AG10803 (cell line): ENCODE measurements at regions not wholly inside any gene's neighbourhood (a gene's known extent, or its start where the extent isn't known, plus 50 kb on each side); places are given as distances from the start of the nearest gene placed in this dataset.

ENCODE experiments used
- DNase-seq: peaks from one replicate; pipeline ENCODE4 v3.0.0; 2010; ENCODE audit warnings: low read depth
- H3K4me3 ChIP-seq: 2 replicates; pipeline ENCODE4 v1.5.1; 2011; ENCODE audit warnings: mild to moderate bottlenecking, low read length, control low read depth
- TF ChIP-seq, protein P1 (sequence below): conservative IDR thresholded peaks from 2 replicates; pipeline ENCODE4 v1.5.1; 2011; ENCODE audit warnings: mild to moderate bottlenecking, low read length, control low read depth, inconsistent platforms

DNA sequence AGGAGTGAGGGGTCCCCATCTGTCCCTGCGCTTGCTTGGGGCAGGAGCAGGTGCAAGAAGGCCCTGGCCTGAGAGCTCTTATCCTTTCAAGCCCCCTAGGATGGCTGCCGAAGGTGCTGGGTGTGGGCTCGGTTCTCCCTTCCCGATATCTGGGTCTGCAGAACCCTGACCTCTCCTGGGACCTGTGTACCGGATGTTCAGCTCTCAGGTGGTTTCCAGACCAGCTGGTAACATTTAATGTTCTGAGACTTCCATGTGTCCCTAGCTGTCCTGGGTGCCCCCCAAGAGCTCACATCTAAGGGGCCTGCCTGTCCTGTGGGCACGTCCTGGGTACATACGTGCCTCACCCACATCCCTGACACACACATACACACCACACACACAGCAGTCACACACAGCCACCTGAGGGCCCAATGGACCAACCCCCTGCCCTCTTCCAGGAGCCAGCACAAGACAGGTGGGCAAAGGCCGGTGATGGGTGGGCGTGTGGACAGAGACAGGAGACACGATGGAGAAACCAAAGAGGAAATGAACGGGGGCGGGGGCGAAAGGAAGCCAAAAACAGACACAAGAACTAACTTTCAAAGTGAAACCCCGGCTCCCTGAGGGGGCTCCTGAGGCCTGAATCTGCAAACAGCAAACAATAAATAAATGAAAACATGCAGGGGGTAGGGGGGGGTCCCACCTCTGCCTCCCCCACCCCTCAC lies 124.3 kb downstream of the PTPRS start:
- TF ChIP-seq, protein P1, sequence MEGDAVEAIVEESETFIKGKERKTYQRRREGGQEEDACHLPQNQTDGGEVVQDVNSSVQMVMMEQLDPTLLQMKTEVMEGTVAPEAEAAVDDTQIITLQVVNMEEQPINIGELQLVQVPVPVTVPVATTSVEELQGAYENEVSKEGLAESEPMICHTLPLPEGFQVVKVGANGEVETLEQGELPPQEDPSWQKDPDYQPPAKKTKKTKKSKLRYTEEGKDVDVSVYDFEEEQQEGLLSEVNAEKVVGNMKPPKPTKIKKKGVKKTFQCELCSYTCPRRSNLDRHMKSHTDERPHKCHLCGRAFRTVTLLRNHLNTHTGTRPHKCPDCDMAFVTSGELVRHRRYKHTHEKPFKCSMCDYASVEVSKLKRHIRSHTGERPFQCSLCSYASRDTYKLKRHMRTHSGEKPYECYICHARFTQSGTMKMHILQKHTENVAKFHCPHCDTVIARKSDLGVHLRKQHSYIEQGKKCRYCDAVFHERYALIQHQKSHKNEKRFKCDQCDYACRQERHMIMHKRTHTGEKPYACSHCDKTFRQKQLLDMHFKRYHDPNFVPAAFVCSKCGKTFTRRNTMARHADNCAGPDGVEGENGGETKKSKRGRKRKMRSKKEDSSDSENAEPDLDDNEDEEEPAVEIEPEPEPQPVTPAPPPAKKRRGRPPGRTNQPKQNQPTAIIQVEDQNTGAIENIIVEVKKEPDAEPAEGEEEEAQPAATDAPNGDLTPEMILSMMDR: no peak
- H3K4me3 ChIP-seq: no peak overlapping the region
- no peak for DNase-seq

DNA sequence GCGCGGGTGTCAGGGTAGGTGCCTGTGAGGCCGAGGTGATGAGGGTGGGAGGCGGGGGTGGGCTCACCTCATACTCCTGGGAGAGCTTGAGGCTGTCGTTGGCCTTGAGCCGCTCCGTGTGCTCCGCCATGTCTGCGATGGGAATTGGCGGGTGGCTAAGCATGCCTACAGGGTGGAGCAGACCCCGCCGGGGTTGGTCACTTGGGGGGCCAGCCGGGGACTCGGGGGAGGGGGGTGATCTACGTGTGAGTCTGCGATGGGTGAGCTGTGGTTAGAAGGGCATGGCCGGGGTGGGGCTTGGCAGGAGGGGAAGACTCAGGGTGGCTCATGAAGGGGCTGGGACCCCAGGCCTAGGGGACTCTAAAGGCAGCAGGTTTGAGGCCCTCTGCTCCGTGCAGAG lies 125.2 kb downstream of the PTPRS start:
- no peak for DNase-seq

DNA sequence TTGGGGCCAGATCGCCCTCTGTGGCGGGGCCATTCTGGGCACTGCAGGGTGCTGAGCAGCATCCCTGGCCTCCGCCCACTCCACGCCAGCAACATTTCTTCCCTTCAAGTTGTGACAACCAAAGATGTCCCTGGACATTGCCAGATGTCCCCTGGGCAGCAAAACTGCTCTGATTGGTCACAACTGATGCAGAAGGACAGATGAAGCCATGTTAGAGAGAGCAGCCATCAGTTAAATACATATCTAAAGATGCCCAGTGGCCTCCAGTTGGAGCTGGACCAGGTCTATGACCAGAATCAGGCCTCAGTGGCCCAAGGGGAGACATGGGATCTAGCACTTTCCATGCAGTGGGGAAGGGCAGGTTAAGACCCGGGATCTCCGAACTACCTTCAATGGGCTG lies 125.7 kb downstream of the PTPRS start:
- no peak overlapping the region for H3K4me3 ChIP-seq
- TF ChIP-seq, protein P1: no peak
- no peak for DNase-seq

More for the DNA sequence above, 125.2 kb downstream of the PTPRS start:
- TF ChIP-seq, protein P1: no peak
- H3K4me3 ChIP-seq: no peak overlapping the region

DNA sequence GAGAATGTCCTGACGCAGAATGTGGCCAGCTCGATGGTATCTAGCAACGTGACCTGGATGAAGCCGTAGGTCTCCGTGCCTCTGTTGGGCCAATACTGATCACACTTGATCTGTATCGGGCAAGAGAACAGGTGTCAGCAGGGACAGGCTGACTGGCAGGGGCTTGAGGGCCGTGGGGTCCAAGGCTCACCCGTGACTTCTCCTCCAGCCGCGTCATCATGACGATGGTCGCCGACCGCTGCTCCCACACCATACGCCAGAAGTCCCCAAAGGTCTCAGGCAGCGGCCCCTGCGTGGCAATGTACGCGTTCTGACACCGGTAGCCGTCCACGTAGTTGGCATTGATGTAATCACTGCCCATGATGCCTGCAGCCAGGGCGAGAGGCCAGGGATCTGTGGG lies 126.2 kb downstream of the PTPRS start:
- TF ChIP-seq, protein P1: no peak
- DNase-seq: no peak
- no peak overlapping the region for H3K4me3 ChIP-seq

DNA sequence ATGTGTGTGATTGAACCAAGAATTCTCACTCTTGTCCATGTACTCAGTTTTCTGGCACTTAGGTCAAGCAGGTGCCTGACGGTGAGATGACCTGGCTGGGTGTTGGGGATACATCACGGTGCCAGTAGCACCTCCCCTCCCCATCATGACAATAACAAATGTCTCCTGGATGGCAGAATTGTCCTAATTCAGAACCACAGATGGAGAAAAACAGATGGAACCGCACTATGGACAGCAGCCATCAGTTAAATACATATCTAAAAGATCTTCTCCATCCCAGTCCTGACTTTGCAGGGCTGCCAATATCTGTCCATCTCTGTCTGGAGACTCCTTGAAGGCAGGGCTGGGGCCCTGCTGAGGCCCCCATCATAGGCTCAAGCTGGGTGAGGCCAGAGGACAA lies 126.9 kb downstream of the PTPRS start:
- TF ChIP-seq, protein P1: no peak
- H3K4me3 ChIP-seq: no peak overlapping the region
- no peak for DNase-seq

DNA sequence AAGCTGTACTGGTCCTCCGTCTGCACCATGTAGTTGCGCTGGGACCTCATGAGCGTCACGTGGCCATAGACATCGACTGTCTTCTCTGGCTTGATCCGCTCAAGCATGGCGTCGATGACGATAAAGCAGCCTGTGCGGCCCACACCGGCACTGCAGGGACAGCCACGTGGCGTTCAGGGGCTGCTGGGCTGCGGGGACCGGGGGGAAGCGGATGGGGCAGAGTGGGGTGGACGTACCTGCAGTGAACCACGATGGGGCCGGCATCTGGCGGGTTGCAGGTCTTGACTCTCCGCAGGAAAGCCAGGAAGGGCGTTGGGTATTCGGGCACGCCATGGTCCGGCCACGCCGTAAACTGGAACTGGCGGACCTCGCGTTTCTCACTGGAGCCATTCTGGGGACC lies 128.5 kb downstream of the PTPRS start:
- no peak overlapping the region for H3K4me3 ChIP-seq
- no peak for DNase-seq
- TF ChIP-seq, protein P1: no peak

DNA sequence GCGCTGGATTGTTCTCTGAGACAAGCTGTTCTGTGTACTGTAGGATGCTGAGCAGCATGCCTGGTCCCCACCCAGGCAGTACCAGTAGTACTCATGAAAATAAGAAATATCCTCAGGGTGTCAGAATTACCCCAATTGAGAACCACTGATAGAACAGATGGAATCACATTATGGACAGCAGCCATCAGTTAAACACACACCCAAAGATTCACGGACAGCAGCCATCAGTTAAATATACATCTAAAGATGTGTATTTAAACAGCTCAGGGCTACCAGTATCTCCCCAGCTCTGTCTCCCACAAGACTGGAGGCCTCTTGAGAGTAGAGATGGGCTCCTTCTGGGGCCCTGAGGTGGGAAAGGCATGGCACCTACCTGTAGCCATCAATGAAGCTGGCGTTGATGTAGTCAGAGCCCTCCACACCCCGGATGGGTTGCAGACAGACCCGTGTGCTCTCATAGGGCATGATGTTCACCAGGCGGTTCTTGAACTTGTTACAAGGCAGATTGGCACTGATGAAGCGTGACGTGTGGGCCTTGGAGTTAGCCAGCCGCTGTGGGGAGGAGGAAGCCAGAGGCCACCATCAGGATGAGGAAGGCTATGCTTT lies 129.3 kb downstream of the PTPRS start:
- no peak for DNase-seq
- no peak overlapping the region for H3K4me3 ChIP-seq
- TF ChIP-seq, protein P1: no peak
